Astrocyte of the spinal cord (primary cell): ENCODE measurements at regions not wholly inside any gene's neighbourhood (a gene's known extent, or its start where the extent isn't known, plus 50 kb on each side); places are given as distances from the start of the nearest gene placed in this dataset.
A peak's percentile ranks its signal among the peaks of the same experiment; 100 is the strongest.
"Not testable (repeated sequence)": the region's sequence is repeated elsewhere in the genome, so short reads cannot be mapped to it uniquely, and the experiment has no call there.

Experiments used
- DNase-seq: peaks from one replicate; pipeline ENCODE4 v3.0.0; 2011; ENCODE audit warnings: low read depth, low spot score
- H3K4me3 ChIP-seq: 2 replicates; pipeline ENCODE4 v1.5.1; 2011; ENCODE audit warnings: low read depth, mild to moderate bottlenecking, low read length, moderate library complexity
- in situ Hi-C: cut with HindIII; loops from 2 replicates; pipeline ENCODE4 v1.10.0; 2017; ENCODE audit warnings: low sequenced_read_pairs
- TF ChIP-seq, protein P1 (sequence below): IDR thresholded peaks from 2 replicates; pipeline ENCODE4 v1.5.1; 2012; ENCODE audit warnings: low read depth, mild to moderate bottlenecking, low read length, inconsistent platforms

DNA sequence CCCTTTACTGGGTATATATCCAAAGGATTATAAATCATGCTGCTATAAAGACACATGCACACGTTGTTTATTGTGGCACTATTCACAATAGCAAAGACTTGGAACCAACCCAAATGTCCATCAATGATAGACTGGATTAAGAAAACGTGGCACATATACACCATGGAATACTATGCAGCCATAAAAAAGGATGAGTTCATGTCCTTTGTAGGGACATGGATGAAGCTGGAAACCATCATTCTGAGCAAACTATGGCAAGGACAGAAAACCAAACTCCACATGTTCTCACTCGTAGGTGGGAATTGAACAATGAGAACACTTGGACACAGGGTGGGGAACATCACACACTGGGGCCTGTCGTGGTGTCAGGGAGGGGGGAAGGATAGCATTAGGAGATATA lies 59.2 kb downstream of the CXorf49B start:
- in situ Hi-C loops, H3K4me3 ChIP-seq, DNase-seq: not testable (repeated sequence)

DNA sequence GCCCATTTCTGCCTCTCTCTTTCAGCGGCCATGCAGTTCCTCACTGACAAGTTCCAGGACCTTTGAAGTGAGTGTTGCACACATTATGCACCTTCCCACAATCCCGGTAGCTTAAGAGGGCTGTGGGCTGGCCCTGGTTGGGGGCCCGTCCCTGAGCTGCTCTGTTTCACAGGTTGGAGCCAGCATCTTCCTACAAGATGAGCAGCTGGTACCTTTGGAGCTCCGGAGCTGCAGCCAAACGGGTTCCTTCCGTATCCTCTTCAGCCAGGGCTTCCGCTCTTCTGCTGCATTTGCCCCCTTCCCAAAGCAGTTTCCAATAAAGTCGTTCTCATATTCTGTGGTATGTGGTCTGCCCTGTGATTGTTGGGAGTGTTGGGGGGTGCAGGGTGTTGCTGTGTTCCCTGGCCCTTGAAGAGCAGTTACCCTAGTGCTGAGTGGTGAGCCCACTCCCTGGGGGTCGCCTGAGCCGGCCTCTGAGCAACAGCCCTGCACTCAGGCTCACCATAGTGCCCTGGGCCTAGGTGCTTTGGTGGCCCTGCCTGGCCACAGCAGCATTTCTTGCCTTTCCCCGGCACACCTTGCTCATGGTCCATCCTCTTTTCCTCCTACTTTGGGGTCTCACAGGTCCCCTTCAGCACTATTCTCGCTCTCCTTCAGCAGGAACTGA lies 60.4 kb downstream of the CXorf49B start:
- DNase-seq: no peak
- TF ChIP-seq, protein P1, sequence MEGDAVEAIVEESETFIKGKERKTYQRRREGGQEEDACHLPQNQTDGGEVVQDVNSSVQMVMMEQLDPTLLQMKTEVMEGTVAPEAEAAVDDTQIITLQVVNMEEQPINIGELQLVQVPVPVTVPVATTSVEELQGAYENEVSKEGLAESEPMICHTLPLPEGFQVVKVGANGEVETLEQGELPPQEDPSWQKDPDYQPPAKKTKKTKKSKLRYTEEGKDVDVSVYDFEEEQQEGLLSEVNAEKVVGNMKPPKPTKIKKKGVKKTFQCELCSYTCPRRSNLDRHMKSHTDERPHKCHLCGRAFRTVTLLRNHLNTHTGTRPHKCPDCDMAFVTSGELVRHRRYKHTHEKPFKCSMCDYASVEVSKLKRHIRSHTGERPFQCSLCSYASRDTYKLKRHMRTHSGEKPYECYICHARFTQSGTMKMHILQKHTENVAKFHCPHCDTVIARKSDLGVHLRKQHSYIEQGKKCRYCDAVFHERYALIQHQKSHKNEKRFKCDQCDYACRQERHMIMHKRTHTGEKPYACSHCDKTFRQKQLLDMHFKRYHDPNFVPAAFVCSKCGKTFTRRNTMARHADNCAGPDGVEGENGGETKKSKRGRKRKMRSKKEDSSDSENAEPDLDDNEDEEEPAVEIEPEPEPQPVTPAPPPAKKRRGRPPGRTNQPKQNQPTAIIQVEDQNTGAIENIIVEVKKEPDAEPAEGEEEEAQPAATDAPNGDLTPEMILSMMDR: no peak
- in situ Hi-C loops: no loop called here
- no peak overlapping the region for H3K4me3 ChIP-seq

DNA sequence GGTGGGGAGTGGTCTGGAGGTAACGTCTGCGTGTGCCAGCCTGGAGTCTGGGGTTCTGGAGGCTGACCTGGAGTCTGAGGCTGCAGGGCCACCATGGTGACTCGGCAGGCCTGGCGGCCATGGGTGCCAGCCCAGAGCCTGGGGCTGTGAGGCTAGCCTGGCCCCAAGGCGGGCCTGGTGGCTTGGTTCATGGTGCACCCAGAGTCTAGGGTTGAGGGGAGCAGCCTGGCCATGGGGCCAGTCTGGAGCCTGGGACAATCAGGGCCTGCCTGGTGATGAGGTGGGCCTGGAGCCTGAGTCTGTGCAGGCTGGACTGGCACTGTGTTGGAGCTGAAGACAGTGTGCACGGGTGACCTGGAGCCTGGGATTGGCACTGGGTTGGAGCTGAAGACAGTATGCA lies 64.9 kb downstream of the CXorf49B start:
- in situ Hi-C loops: no loop called here
- no peak overlapping the region for H3K4me3 ChIP-seq
- DNase-seq: no peak
- TF ChIP-seq, protein P1: no peak

DNA sequence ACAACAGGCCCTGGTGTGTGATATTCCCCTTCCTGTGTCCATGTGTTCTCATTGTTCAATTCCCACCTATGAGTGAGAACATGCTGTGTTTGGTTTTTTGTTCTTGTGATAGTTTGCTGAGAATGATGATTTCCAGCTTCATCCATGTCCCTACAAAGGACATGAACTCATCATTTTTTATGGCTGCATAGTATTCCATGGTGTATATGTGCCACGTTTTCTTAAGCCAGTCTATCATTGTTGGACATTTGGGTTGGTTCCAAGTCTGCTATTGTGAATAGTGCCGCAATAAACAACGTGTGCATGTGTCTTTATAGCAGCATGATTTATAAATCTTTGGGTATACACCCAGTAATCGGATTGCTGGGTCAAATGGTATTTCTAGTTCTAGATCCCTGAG lies 72.6 kb upstream of the NHSL2 start:
- DNase-seq, in situ Hi-C loops, H3K4me3 ChIP-seq: not testable (repeated sequence)

DNA sequence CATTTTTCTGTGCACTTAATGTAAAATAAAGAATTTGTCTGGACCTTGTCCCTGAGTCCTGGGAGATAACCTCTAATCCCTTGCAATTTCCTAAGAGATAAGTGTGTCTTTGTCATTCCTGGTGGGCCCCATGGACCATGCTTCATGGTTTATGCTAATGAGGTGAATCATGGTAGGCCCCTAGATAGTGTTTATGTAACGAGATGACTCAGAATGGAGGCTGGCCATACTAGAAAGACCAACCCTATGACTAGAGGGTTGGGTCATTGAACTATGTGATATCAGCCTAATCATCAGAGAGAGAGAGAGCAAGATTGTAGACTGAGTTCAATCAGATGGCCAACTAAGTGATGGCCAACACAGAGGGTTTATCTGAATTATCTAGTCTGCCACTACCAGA lies 64.2 kb upstream of the NHSL2 start:
- H3K4me3 ChIP-seq: no peak overlapping the region
- in situ Hi-C loops: no loop called here
- TF ChIP-seq, protein P1: no peak
- DNase-seq: peak; percentile 42

DNA sequence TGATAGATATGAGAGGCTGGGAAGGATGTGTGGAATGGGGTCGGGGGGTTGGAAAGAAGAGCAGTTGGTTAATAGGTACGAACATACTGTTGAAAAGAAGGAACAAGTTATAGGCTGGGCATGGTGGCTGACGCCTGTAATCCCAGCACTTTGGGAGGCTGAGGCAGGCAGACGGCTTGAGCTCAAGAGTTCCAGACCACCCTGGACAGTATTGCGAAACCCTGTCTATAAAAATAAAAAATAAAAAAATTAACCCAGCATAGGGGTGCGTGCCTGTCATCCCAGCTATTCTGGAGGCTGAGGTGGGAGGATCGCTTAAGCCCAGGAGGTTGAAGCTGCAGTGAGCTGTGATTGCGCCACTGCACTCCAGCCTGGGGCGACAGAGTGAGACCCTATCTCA lies 58.5 kb upstream of the NHSL2 start:
- no peak overlapping the region for H3K4me3 ChIP-seq
- TF ChIP-seq, protein P1: no peak
- in situ Hi-C loops: no loop called here
- DNase-seq: no peak

DNA sequence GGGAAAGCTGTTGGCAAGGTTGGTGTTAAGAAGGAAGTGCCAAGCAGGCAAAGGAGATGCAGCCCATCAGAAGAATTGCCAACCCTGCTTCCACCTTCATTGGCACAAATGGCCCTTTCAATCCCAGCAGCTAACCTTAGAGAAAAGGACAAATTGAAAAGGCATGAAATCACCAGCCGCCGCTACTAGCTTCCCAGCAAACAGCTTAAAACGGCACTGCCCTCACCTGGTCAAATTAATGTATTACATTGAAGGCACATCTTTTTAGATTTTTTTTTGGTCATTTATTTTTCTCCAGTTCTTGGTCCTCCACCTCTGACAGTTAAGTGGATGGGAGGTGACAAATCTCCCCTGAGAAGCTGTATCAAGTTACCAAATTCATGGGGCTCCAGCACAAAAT lies 51.0 kb upstream of the NHSL2 start:
- TF ChIP-seq, protein P1: peak; percentile 56
- DNase-seq: peak; percentile 43
- in situ Hi-C loops: no loop called here

More for the DNA sequence above, 51.0 kb upstream of the NHSL2 start:
- no peak overlapping the region for H3K4me3 ChIP-seq
